ENCODE measurements at regions not wholly inside any gene's neighbourhood (a gene's known extent, or its start where the extent isn't known, plus 50 kb on each side); places are given as distances from the start of the nearest gene placed in this dataset.

DNA sequence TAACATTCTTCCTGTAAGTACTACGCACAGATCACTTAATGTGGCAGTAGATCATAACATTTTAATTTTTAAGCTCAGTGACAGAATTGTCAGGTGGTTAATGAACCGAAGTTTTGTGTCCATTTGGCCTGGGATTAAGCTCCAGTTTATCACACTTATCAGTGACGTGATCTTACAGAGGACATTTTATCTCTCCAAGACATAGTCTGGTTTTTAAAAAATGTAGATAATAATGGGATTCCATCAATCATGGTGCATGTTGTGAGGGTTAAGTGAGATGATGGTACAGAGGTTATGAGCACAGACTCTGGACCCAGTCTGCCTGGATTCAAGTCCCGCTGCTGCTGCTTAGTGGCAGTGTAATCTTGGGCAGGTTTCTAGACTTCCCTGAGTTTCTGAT is 66.0 kb upstream of the ZFAND5 start:
- no peak for FAIRE-seq

DNA sequence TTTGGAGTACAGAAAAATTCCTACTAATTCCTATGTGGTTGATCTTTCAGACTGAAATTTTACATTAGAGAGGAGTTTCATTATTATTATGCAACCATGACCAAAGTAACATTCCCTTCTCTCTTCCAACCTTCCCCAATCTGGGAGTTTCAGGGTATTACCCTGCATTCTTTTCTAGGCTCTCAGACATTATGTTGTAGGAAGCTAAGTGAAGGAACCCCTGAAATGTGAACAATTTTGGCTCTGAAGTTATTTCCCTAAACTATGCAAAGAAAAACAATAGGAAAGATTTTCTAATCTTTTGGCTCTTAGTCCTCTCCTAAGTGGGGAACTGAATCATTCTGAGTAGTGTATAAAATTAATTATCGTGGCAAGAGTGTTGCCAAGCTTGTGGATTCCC is 63.3 kb upstream of the ZFAND5 start:
- FAIRE-seq: no peak

DNA sequence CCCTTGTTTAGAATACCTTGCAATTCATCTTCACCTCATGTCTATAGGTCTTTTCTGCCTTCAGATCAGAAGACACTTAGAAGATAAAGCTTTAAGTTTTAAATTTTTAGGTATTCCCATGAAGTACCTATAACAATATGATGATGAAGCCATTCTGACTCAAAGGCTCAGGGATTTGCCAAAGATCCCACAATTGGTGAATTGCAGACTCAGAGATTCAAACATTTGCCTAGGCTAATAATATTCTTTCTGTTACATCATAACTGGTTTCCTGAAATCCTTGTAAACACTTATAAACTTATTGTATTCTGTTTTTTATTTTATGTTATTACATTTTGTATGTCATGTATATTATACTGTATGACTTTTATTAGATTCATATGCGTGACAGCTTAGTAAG is 62.8 kb upstream of the ZFAND5 start:
- FAIRE-seq: no peak

DNA sequence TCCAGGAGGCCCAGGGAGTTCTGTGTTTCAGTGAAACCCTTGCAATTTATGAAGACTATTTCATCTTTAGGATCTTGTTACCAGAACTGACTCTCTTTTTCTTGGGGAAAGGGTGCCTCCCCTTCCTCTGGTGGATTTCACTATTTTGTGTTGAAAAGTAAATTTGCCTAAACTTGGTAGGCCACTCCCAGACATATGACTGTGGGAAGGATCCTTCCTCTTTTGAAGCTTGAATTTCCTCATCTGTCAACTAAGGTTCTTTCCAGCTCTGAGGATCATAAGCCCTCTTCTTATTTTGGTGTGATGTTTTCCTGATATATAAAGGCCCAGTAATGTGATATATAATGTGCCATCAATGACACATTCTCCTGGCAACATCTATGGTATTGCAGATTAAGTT is 59.1 kb upstream of the ZFAND5 start:
- no peak for FAIRE-seq

DNA sequence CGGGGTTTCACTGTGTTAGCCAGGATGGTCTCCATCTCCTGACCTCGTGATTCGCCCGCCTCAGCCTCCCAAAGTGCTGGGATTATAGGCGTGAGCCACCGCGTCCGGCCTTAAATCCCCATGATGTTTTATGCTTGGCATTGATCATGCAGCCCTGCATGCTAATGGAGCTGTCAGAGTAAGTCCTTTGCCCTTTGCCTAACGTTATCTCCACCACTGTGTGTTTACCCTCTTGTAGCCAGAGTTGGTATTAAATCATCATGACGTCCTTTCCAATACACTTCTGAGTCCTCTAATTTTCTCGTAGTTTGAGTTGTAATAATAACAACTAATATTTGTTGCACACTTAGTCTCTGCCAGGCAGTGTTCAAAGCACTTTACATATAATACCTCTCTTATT is 57.2 kb upstream of the ZFAND5 start:
- FAIRE-seq: no peak

DNA sequence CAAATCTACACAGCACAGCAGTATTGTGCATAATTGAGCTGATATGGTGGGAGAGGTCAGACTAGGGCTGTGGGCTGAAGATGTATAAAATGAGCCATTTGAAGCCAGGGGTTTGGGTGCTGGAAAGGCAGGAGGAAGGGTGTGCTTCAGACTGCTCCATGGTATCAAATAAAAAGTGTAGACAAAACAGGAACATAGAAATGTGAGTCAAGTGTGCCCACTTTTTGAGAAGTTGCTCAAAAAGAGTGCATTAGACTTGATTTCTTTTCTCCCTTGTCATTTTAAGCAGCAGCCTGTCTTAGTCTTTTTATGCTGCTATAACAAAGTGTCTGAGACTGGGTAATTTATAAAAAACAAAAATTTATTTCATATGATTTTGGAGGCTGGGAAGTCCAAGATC is 55.8 kb upstream of the ZFAND5 start:
- FAIRE-seq: no peak

DNA sequence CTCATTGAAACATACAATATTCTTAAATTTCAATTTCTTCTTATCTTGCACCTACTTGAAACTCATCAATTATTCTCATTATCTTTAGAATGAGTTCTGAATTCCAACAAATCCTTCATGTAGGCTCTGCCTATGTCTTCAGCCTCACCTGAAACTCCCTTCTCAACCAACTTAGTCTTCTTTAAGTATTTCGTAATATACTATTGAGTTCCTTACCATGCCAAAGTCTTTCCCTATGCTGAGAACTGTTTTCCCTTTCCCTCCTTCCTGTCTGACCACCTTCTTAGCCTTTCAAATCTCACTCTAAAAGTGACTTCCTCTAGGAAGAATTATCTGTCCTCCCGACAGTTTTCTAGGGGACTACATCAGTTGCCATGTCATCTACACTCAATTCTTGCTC is 50.9 kb upstream of the ZFAND5 start:
- FAIRE-seq: no peak

DNA sequence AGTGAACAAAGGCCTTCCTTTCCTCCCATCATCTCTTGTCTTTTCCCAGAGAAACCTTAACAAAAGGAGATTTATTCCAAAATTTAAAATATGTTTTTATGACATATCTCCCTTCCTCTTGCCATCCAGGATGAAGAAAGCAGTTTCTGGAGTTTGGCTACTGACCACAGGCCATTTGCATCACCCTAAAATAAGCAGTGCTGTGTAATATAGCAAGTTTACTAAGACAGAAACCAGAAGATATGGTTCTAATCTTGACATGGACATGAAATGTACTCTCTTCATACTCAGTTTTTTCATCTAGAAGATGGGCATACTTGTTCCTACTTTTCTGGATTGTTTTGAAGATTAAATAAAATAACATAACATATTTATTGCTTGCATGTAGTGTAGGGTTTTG is 50.2 kb upstream of the ZFAND5 start:
- FAIRE-seq: no peak
